ENCODE measurements at regions not wholly inside any gene's neighbourhood (a gene's known extent, or its start where the extent isn't known, plus 50 kb on each side); places are given as distances from the start of the nearest gene placed in this dataset.

DNA sequence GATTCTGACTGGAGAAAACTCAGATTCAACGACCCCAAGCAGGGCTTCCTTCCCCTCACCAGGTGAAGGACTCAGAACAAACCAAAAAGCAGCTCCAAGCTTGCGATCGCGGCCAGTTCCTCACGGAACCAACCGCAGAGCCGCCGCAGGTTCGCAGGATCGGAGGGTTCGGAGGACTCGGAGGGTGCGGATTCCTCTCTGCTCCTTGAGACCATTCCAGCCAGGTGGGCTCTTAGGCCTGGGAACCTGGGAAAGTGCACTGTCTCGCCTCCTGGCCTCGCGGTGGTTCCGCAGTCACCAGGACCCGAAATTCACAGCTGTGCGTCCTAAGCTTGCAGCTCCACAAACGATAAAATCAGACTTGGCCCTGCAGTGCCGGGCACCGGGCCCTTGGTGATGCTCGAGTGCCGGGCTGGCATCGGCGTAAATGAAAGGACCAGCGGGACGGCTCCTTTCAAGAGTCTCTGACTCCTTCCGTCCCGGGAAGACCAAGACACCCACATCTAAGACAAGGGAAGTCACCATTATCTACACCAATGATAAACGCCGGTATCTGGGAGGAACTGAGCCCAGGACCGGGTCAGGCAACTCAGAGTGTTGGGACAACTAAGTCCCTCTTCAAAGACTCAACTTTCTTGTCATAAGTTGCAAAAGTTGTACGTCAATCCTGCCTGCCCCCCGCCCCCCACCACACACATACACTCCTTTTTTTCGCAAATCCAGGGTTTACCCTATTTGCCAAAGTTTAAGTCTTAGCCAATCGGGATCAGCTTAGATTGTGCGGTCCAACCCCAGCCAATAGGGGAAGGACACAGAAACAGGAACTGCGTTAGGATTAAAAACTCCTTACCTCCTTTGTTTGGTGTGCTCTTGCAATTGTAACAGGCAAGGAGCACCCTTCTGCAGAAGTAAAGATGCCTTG, 69.8 kb upstream of the PRSS16 start:
- WGBS (ENCODE audit: insufficient coverage, insufficient replicate concordance, low lambda C conversion rate, missing lambda C conversion rate), result 5% methylated on average over 39 of the region's 39 CpGs
- SMC1A ChIA-PET (ENCODE audit: uncharacterized antibody, unreplicated experiment), result interaction anchor here (0.6 to 2.6 kb wide), 17 partner anchors 10 to 911 kb away, joined by 3 to 10 read pairs (median 3); partner anchors contain the start of gene ZNF184
- peak overlapping the region; percentile 89 for H3K4me3 ChIP-seq
- TF ChIP-seq ASH2L (IDR thresholded peaks at IDR 0.05; ENCODE audit: borderline replicate concordance, low read depth), result no peak; the same call in 1 of the 2 replicates
- TF ChIP-seq TCF7 (IDR thresholded peaks at IDR 0.05; ENCODE audit: borderline replicate concordance), result no peak
- TF ChIP-seq CREB1 (IDR thresholded peaks at IDR 0.05; ENCODE audit: low read depth), result peak; percentile 61
- TF ChIP-seq STAT3 (IDR thresholded peaks at IDR 0.05; ENCODE audit: low read depth, low read length), result no peak
- TF ChIP-seq SIN3A (IDR thresholded peaks at IDR 0.05; ENCODE audit: low read depth, low read length), result 0 out of 2 replicates have a peak, but pooled peaks have one; percentile 34
- TF ChIP-seq IKZF1 (conservative IDR thresholded peaks at IDR 0.05), result peak; percentile 71
- no peak for TF ChIP-seq ZNF622 (IDR thresholded peaks at IDR 0.05)
- TF ChIP-seq YBX1 (IDR thresholded peaks at IDR 0.05), result no peak
- TF ChIP-seq ZNF384 (IDR thresholded peaks at IDR 0.05; ENCODE audit: borderline replicate concordance, low read depth, low read length), result no peak
- TF ChIP-seq CEBPB (IDR thresholded peaks at IDR 0.05; ENCODE audit: borderline replicate concordance in 1 of 2, low read depth in 2 of 2, low read length in 2 of 2), result no peak
- 0 out of 2 replicates have a peak, but pooled peaks have one; percentile 12 for TF ChIP-seq MXI1 (IDR thresholded peaks at IDR 0.05; ENCODE audit: low read depth, low read length)
- peak; percentile 32; the same call in 1 of the 2 replicates for TF ChIP-seq EED (IDR thresholded peaks at IDR 0.05; ENCODE audit: low read depth)
- TF ChIP-seq, protein P1, sequence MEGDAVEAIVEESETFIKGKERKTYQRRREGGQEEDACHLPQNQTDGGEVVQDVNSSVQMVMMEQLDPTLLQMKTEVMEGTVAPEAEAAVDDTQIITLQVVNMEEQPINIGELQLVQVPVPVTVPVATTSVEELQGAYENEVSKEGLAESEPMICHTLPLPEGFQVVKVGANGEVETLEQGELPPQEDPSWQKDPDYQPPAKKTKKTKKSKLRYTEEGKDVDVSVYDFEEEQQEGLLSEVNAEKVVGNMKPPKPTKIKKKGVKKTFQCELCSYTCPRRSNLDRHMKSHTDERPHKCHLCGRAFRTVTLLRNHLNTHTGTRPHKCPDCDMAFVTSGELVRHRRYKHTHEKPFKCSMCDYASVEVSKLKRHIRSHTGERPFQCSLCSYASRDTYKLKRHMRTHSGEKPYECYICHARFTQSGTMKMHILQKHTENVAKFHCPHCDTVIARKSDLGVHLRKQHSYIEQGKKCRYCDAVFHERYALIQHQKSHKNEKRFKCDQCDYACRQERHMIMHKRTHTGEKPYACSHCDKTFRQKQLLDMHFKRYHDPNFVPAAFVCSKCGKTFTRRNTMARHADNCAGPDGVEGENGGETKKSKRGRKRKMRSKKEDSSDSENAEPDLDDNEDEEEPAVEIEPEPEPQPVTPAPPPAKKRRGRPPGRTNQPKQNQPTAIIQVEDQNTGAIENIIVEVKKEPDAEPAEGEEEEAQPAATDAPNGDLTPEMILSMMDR (IDR thresholded peaks at IDR 0.05 in 2 of 3, conservative IDR thresholded peaks at IDR 0.05 in 1 of 3; ENCODE audit: control insufficient read depth in 2 of 3, extremely low read depth in 1 of 3, insufficient read depth in 1 of 3, low read depth in 3 of 3, low read length in 3 of 3), result peak; percentile 65 to 72 (median 70)
- peak; percentile 56 for TF ChIP-seq GATAD2B (conservative IDR thresholded peaks at IDR 0.05; ENCODE audit: low read depth)
- no peak for TF ChIP-seq NR2C2 (IDR thresholded peaks at IDR 0.05; ENCODE audit: borderline replicate concordance, control insufficient read depth, insufficient read length, low read depth)
- TF ChIP-seq, protein P2, sequence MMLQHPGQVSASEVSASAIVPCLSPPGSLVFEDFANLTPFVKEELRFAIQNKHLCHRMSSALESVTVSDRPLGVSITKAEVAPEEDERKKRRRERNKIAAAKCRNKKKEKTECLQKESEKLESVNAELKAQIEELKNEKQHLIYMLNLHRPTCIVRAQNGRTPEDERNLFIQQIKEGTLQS (IDR thresholded peaks at IDR 0.05; ENCODE audit: borderline replicate concordance, extremely low read depth, low read depth, low read length), result no peak
- TF ChIP-seq SRF (IDR thresholded peaks at IDR 0.05; ENCODE audit: low read depth in 2 of 2, low read length in 2 of 2), result no peak
- TF ChIP-seq SUPT20H (IDR thresholded peaks at IDR 0.05; ENCODE audit: borderline replicate concordance, control insufficient read depth, low read depth, low read length), result no peak
- no peak for TF ChIP-seq HDGF (IDR thresholded peaks at IDR 0.05)
- TF ChIP-seq CBFB (IDR thresholded peaks at IDR 0.05; ENCODE audit: low read depth), result no peak; the same call in 1 of the 2 replicates
- TF ChIP-seq RUNX3 (IDR thresholded peaks at IDR 0.05; ENCODE audit: low read length), result peak; percentile 7; the same call in 1 of the 2 replicates

More for the DNA sequence above, 69.8 kb upstream of the PRSS16 start:
- H3K9ac ChIP-seq (ENCODE audit: control insufficient read depth, insufficient read depth, low read length), result peak overlapping the region; percentile 98
- intact Hi-C loops (cut with micrococcal nuclease; ENCODE audit: unreplicated experiment) (loop anchor here (5.0 kb wide), 1 partner anchor 325 kb away; no protein-coding TSS in a partner anchor), in situ Hi-C loops (cut with MboI) (no loop called here)
- H3K36me3 ChIP-seq (ENCODE audit: control insufficient read depth in 2 of 2, insufficient read depth in 2 of 2, low read length in 1 of 2), result no peaks in the 10 kb centered on the region
- DNase-seq (ENCODE audit: low read depth, low spot score), result peak; percentile 61
- H3K27ac ChIP-seq (ENCODE audit: control insufficient read depth, insufficient read depth), result peak overlapping the region; percentile 93
- FAIRE-seq, result peak; percentile 92
- ChIA-PET RAD21 (ENCODE audit: unreplicated experiment) (interaction anchor here (0.6 to 2.2 kb wide), 21 partner anchors 10 to 1251 kb away, joined by 3 to 9 read pairs (median 4); partner anchors contain the start of gene POM121L2), CTCF (interaction anchor here (0.6 to 4.3 kb wide), 25 partner anchors 8 to 1628 kb away, joined by 3 to 27 read pairs (median 4); no protein-coding TSS in a partner anchor), POLR2A (interaction anchor here (0.6 to 1.5 kb wide), 13 partner anchors 14 to 1657 kb away, joined by 3 to 8 read pairs (median 3); no protein-coding TSS in a partner anchor)
- no peaks in the 10 kb centered on the region for H3K79me2 ChIP-seq (ENCODE audit: control insufficient read depth, insufficient read depth, low read length)
- H3K9me3 ChIP-seq (replicated peaks; ENCODE audit: control insufficient read depth, insufficient read depth, low read length), result no peaks in the 10 kb centered on the region
- H4K20me1 ChIP-seq (ENCODE audit: control insufficient read depth, insufficient read depth), result no peaks in the 10 kb centered on the region
- no peaks in the 10 kb centered on the region for H3K27me3 ChIP-seq (replicated peaks in 1 of 2; ENCODE audit: control insufficient read depth in 2 of 2, insufficient read depth in 2 of 2, low read length in 1 of 2)
- H3K4me1 ChIP-seq (ENCODE audit: control insufficient read depth, insufficient read depth, low read length), result no peaks in the 10 kb centered on the region
- ATAC-seq, result peak; percentile 89
- TSS peak; percentile 79 for BruUV-seq (replicated peaks)
- peak overlapping the region; percentile 89 for H2AFZ ChIP-seq (ENCODE audit: control insufficient read depth, low read depth, low read length)
- peak overlapping the region; percentile 86 for H3K4me2 ChIP-seq (ENCODE audit: control insufficient read depth, insufficient read depth)
